GM12874 (cell line): ENCODE measurements at regions not wholly inside any gene's neighbourhood (a gene's known extent, or its start where the extent isn't known, plus 50 kb on each side); places are given as distances from the start of the nearest gene placed in this dataset.

ENCODE experiments used
- TF ChIP-seq, protein P1 (sequence below): IDR thresholded peaks from 2 replicates; pipeline ENCODE4 v1.5.1; 2011; ENCODE audit warnings: low read depth, mild to moderate bottlenecking, control low read depth, low read length, moderate library complexity; ENCODE audit not compliant: insufficient read depth

DNA sequence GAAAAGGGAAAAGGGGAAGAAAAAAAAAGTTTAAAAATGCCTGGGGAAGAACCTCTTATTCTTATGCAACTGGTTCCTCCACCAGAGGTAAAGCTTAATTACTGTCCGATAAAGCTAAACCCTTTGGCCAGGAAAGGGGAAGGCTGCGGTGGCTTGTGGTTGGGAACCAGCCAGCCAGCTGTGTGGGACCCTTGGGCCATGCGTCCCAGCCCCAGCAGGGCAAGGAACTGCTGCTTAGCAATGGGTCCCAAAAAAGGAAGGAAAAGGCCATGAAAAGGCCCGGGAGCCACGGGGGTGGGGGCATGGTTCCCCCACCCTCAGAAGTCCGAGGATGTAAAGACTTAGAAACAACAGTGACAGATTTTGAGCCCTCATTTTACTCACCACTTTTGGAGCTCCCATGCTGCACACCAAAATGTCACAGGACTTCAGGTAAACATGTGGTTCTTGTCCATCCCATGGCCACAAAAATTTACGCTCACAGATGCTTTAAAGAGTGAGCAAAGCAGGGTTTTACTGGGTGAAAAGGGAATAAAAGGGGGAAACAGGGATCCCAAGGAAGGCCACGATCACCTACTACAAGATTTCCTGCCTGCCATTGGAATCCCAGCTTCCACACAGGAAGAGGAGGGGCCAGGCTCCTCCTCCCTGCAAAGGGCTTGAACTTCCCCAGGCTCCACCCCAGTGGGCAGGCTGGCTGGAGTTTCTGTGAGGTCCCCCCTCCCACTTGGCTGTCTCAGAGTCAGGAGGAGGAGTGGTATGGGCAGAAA is 1234.7 kb upstream of the GJE1 start:
- TF ChIP-seq, protein P1, sequence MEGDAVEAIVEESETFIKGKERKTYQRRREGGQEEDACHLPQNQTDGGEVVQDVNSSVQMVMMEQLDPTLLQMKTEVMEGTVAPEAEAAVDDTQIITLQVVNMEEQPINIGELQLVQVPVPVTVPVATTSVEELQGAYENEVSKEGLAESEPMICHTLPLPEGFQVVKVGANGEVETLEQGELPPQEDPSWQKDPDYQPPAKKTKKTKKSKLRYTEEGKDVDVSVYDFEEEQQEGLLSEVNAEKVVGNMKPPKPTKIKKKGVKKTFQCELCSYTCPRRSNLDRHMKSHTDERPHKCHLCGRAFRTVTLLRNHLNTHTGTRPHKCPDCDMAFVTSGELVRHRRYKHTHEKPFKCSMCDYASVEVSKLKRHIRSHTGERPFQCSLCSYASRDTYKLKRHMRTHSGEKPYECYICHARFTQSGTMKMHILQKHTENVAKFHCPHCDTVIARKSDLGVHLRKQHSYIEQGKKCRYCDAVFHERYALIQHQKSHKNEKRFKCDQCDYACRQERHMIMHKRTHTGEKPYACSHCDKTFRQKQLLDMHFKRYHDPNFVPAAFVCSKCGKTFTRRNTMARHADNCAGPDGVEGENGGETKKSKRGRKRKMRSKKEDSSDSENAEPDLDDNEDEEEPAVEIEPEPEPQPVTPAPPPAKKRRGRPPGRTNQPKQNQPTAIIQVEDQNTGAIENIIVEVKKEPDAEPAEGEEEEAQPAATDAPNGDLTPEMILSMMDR: no peak

- TF ChIP-seq, protein P1: no peak
Observed at GRCh38 chr6:140897349-140897748, 1235.4 kb upstream of the GJE1 start.

GRCh38 chr6:140893432-140893831 is 1239.3 kb upstream of the GJE1 start:
- TF ChIP-seq, protein P1: no peak

DNA sequence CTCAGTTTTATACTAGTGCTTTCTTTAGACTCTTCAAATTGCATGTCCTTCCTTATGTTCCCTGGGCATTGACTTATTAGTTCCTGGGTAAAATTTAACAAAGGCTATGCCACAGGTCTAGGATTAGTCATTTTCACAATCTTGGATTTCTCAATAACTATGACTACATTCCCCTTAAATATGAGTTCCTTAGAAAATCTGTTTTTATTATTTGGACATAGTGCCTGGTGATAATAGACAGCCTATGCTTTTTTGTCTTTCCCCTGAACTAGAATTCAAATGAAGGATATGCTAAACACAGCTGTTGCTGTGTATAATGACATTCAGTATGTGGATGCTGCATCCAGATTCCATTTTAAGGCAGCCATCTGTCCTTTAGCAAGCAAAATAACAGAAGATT is 1252.8 kb upstream of the GJE1 start:
- TF ChIP-seq, protein P1: no peak

DNA sequence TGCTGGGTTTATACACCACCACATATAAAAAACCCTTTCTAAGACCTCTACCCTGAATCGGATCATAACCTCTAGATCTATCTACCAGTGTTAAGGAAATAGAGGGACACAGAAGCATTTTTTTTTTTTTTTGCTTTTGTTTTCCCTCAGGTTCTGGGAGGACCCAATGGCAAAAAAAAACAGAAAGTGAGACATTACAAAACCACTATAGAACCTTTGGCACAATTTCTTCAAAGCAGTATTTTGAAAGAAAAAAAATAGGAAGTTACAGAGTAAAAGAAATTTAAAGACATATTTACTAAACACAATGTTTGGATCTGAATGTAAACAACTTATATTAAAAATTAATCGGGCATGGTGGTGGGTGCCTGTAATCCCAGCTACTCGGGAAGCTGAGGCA is 1258.7 kb upstream of the GJE1 start:
- TF ChIP-seq, protein P1: no peak

- TF ChIP-seq, protein P1: no peak
Observed at GRCh38 chr6:140872885-140873284, 1259.8 kb upstream of the GJE1 start.

DNA sequence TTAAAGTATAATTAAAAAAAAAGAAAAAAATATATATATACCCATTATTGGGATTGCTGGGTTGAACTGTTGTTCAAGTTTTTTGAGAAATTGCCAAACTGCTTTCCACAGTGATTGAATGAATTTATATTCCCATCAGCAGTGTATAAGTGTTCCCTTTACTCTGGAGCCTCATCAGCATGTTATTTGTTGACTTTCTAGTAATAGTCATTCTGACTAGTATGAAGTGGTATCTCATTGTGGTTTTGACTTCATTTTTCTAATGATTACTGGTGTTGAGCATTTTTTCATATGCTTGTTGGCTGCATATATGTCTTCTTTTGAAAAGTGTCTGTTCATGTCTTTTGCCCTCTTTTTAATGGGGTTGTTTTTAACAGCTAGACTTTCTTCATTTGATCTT is 1260.8 kb upstream of the GJE1 start:
- TF ChIP-seq, protein P1: no peak
